Fibroblast of skin of scalp (primary cell): ENCODE measurements at regions not wholly inside any gene's neighbourhood (a gene's known extent, or its start where the extent isn't known, plus 50 kb on each side); places are given as distances from the start of the nearest gene placed in this dataset.

Experiments
- DNase-seq: peaks from one replicate; pipeline ENCODE4 v3.0.0-alpha.2; 2013

DNA sequence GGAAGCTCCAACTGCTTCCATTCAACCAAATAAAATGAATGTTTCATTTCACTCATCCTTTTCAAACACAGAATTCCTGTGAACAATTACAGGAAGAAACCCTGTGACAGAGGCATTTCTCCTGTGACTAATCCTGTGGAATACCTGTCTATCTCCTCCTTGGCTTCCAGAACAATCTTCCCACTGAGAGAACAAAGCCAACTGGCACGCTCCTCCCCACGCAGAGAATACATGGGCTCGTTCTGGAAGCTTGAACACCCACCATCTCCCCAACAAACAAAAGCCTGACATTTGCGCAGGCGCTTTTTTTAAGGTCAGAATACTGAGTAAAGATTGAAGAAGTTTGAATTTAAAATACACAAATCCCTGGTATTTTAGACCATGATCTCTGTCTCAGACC is 104.7 kb upstream of the SLC66A3 start:
- DNase-seq = no peak

DNA sequence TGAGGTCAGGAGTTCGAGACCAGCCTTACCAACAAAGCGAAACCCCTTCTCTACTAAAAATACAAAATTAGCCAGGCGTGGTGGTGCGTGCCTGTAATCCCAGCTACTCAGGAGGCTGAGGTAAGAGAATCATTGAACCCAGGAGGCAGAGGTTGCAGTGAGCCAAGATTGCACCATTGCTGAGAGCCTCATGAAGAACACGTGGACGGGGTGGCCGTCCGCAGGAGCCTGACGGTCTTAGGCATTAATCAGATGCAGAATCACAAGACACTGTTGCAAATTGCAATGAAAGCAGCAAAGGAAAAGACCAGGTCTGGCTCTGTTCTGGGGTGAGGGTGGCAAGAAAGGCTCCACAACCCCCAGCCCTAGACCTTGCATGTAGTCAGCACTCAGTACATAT is 104.0 kb upstream of the SLC66A3 start:
- DNase-seq = no peak

DNA sequence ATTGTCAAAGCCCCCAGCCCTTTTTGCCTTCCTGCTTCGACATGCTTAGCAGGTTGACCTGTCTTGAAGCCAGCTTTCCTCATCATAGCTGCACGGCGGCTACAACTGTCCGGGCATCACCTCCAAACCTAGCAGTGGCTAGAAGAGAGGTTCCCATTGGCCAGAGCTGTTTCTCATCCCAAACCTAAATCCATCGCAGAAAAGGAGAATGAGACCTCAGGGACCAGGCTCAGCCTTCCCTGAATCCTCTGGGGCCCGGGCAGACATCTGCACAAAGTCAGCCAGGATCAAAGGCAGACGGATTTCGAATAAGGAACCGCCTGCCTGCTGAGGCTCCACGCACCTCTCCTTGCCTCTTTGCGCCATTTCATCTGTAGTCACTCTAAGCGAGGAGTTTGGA is 101.7 kb upstream of the SLC66A3 start:
- no peak for DNase-seq

DNA sequence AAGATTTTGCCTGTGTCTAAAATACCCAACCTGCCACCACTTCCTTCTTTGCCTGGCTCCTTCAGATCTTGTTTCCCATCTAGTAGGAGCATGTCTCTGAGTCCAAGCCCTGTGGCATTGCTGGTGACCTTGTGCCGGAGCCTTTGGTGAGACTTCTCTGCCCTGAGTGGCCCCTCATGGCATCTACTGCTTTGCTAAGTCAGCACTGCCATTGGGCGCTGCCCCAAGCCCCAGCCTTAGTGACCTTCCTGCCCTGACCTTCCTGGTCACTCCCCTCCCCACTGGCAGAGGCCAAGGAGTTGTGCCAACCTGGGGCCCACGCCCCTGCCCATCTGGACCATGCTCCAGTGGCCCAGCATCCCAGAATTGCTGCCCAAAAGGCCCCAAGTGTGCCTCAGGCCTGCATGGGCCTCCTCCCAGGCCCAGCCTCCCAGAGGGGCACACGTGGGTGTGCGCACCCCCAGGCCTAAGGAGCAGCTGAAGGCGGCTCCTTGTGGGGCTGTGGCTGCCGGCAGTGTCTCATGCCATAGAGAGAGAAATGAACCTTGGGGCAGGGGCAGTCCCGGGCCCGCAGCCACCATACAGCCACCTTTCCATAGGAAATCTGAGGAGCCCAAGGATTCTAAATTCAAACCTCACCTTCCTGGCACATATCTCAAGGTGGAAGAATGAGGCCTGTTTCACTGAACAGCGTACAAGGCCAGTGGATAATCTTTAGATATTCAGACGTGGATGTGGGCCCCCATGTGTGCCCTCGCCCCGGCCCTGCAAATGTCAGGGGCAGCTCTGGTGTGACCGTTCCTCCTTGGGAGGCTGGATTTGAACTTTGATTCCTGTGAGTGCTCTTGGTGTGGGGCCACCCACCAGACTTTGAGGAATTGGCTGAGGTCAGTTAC is 100.2 kb upstream of the SLC66A3 start:
- no peak for DNase-seq

DNA sequence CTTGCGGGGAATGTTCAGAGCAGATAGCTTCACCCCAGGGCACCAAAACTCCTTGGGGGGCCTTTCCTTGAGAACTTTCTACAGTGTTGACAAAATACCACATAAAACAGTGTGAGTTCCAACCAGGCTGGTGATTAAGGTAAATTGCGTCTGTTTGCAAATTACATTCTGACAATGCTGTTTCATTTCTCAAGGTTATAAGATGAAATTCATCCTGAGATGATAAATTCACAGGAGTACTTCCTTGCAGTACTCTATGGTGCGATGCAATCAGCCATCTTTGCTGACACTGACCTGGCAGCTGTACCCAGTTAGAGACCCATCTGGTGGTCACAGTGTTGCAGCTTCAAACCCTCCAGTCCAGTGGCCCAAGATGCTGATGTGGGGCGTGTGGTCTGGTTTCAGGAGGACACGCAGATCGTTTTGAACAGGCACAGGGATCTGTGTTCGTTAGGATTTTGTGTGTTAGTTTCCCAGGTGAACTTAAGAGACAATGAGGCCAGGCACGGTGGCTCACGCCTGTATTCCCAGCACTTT is 99.5 kb upstream of the SLC66A3 start:
- no peak for DNase-seq

DNA sequence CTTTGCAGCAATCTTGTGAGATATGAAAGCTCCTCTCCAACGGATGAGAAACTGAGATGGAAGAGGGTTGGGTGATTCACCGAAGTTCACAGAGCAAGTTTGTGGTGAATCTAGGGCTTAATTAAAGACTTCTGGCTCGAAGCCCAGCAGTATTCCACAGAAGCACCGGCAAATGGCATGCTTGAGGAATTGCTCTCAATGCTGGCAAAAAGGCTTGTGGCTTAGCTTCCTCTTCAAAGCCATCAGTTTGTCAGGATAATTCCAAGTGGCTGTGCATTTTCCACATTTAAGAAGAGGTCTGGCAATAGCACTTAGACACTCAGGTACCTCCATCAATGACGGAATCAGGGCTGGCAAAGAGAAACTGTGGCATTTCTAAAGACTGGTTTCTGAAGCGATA is 98.7 kb upstream of the SLC66A3 start:
- DNase-seq = peak; percentile 89

DNA sequence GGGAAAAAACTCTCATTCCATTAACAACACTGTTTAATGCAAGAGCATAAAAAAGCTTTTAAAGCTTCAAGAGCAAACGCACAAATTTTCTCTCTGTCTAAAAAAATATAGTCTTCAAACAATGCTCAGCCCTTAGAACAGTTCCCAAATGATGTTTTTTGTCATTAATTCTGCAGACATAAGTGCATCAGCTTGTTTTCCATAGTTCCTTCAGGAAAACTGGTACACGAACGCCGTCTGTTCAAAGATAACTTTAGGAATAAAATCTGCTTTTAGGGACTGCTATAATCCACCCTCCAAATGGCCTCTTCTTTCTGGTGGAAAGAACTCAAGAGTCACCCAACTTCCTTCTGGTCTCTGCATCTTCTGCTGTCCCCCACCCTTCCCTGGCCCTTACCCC is 98.2 kb upstream of the SLC66A3 start:
- no peak for DNase-seq

DNA sequence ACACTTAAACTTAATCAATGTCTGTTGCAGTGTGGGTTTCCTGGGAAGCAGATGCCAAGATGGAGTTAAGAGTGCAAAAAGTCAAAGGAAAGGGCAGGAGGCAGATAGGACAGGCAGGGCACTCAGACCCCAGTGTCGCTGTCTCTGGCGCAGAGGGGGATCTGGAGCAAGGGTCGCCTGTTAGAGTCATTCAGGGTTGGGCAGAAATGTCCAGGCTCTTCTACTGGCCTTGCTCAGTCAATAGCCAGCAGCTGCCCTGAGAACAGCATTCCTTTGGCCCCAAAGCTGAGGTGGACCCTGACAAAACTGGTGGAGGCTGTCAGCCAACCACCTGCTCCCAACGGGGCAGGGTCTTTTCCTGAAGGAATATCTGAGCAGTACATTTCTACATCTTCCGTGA is 97.1 kb upstream of the SLC66A3 start:
- DNase-seq = no peak

DNA sequence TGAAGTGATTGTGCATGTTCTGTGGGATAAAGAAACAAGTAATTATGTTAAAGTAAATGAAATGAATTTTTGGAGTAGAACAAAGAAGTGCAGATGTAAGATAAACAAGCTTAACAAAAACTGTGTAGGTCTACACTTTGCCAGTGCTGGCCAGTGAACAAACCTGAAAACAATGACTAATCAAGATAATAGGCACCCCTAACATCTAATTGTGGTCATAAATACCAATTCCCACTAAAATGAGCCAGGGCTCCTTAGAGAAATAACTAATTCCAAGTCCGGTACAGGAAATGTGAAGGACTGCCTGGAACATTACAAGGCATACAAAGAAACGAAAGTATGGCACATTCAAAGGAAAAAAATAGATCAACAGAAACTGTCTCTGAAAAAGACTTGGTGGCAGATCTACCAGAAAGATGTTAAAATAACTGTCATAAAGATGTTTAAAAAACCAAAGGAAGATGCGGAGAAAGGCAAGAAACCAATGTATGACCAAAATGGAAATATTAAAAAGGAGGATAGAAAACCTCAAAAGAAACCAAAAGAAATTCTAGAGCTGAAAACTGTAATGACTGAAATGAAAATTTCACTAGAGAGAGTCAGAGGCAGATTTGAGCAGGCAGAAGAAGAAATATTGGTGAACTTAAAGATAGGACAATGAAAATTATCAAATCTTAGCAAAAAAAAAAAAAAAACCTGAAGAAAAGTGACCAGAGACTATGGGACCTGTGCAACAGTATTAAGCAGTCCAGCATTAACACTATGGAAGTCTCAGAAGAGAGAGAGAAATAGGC is 94.7 kb upstream of the SLC66A3 start:
- DNase-seq = no peak

DNA sequence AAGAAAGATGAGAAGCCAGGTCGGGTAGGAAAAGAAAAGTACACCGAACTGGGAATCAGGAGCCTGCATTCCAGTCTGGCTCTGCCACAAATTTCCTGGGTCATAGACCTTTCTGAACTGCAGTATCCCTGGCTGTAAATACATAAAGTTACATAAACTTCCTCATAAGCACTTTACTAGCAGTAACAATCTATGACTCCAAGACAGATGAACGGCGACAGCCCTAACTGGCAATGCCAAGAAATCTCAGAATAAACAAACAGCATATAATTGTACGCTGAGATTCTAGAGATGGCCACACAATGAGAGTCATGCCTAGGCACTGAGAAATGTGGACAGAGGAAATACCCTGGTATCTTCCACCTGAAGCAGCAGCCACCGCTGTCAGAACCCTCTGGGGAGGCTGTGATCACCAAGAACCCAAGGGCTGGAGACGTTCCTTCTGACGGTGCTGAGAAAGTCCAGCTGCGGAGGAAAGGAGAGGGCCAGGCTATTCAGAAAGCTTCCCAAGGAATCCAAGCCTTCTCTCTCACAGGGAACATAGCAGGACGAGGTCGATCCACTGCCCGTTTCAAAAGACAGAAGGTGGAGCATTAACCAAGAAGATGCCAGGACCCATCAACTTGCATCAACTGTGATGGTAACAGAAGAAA is 89.3 kb upstream of the SLC66A3 start:
- no peak for DNase-seq

DNA sequence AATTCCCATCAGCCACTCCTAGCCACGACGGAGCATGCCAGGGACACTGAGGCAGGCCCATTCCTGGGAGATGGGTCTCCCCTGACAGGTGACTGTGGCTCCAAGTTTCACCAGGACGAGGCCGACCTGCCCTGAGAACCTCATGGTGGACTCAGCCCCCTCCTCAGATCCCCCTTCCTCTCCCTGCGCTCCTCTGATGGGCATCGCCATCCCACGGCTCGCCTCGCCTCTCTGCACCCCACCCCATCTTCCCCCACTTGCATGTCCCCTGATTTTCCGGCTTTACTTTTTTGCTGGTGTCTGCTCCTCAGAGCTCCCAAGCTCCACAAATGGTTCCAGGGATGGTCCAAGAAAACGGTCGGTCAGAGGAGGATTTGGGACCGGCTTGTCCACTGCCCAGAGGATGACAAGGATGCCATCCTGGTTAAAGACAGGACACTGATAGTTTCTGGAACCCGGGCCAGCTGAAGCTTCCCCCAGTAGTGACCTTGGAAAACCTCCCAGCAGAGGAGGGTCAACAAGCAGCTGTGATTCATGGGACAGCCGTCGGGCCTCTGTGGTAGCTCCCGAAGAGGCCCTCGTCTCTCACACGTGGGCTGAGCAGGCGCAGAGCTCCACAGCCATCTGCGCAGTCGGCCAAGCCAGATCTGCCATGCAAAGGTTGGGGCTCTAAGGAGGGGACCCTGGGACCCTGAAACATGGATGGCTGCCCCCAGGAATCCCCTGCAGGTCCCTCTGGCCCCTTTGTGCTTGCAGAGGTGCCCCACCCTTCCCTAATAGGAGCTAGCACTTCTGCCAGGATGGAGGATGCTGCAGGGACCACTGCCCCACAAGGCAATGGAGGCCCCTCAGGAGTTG is 87.8 kb upstream of the SLC66A3 start:
- no peak for DNase-seq

DNA sequence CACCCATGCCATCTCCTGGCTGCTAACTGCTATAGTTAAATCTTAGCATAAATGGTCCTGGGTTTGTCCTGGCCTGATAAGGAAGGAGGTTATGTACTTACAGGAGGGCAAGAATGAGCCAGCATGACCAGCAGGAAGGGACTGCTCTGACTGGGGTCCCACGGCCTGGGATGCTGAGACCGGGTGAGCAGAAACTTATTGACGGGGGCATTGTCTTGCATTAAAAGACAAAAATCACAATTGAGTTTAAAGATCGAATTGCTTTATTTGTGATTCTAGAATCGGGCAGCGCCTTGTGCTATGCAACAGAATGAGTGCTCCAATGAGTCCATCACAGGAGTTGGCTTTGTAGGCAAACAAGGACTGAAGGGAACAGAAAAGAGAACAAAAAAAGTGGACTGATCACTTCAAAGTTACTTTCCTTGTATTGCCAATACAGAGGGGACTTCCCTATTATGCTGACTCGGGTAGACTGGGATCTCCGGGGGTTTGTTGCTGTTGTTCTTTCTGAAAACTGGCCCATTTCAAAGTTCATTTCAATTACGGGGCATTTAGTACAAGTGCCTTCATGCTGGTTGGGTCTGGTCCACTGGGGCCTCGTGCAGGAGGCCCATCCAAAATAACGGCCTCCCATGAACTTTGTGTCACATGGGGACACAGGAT is 87.1 kb upstream of the SLC66A3 start:
- no peak for DNase-seq

DNA sequence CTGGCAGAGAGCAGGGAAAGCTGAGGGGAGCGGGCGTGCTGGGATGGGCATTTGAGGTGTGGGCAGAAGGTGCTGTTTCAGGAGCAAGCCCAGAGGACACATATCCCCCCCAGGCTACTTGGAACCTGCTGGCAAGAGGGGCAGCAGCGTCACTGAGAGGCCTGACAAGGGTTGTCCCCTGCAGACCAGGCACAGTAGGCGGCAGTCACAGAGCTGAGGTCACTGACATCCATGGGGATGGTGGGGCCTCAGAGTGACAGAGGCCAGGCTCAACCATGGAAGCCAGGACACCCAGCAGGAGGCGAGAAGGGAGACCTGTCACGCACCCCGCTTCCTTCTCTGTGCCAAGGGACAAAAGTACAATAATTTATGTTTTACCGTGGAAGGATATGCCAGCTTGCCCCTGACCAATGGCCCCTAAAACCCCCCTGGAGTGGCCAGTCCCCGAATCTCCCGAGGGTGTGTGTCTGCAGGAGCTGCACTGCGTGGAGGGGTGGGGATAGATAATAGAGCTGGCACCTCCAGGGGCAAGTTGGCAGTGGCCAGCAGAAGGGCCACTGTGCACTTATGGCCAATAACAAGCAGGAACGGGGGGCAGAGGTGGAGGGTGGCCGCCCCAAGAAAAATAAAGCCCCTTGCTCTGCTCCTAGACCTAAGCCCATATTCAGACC is 86.3 kb upstream of the SLC66A3 start:
- no peak for DNase-seq

DNA sequence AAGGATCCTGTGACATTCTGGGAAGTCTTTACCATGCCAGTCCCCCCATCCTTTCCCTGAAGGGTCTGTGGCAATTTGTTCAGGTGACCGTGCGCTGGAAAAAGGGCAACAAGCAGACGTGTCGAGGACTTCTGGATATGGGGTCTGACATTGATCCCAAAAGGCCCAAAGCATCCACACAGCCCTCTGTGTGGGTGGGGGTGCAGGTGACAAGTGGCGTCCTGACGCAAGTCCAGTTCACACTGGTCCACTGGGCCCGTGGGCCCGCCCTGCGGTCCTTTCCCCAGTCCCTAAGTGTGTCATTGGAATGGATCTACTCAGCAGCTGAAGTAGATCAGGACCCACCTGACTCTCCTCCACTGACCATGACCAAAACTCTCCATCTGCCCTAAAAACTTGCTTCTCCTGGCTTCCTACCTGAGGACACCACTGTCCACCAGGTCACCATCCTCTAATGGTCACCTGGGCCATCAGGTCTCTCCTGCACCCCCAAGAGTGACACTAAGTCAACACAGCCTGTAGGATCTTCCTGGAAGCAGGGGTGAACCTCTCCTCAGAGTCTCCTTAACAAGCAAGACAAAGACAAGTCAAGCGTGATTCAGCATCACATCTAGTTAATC is 85.6 kb upstream of the SLC66A3 start:
- DNase-seq = no peak

DNA sequence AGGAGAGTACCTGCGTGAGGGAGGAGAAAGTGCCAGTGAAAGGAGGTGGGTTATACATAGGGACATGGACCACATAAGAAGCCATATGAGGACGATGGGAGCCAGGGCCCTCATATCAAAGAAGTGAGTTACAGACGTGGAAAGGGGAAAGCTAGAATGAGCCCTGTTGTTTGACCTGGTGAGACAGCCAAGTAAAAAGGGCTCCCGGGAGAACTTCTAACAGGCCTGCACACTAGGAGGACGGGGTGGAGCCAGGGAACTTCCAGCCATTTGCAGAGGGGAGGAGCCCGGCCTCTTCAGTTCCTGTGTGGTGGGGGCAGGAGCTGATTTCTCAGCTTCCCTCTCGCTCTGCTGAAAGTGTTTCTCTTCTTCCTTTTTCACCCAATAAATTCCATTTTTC is 84.1 kb upstream of the SLC66A3 start:
- DNase-seq = peak; percentile 21

DNA sequence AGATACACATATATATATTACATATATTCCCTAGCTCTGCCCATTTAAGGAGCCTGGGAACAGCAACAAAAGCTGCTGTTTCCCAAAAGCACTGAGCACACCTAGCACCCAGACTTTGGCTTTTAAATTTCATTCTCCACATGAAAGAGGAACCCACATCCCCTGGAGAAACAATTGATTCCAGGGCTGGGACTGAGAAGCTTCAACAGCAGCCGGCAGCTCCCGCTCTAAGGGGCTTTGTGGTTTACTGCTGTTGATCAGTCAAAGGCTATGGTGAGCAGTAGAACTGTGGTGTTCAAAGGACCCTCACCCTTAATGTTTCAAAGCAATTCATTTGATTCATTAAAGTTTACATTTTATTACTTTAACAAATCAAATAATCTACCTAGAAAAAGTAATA is 83.3 kb upstream of the SLC66A3 start:
- no peak for DNase-seq

DNA sequence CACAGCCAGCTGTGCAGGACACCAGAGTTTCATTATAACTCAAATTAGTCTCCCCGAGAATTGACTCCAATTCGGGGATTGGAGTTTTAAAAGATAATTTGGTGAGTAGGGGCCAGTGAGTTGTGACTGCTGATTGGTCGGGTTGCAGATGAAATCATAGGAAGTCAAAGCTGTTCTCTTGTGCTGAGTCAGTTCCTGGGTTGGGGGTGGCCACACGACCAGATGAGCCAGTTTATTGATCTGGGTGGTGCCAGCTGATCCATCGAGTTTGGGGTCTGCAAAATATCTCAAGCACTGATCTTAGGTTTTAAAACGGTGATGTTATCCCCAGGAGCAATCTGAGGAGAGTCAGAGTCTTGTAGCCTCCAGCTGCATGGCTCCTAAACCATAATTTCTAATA is 82.7 kb upstream of the SLC66A3 start:
- no peak for DNase-seq

DNA sequence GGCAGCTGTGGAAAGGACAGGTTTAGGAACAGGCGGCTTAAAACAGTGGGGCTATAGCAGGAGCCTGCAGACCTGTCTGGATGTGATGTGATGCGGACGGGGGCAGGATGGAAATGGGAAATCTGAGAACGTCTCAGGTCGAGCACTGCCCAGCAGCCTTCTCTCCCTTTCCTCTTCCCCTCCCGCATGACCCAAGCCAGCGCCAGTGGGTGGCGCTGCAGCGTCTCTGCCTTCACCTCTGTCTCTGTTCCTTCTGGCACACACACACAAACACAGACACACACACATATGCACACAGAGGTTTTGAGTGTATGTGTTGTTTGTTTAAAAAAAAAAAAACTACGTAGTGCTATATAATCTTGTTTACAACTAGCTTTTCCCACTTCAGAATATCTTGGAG is 82.0 kb upstream of the SLC66A3 start:
- DNase-seq = peak; percentile 40

DNA sequence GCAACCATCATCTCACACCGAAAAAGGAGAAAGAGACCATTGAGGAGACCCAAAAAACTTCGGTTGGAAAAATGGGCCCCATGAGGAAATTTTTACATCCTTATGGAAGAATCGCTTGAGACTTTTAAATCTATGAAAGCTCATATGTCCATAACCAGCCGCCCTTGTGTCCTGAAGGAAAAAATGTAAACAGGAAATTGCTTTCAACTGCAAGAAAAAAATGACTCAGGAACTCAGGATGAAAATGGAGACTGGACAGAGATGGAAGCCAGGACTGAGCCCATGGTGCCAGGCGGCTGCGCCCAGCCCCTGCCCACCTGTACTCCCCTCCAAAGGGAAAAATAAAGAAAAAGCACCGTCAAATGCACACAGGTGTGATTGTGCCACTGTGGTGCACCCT is 81.5 kb upstream of the SLC66A3 start:
- DNase-seq = peak; percentile 36

DNA sequence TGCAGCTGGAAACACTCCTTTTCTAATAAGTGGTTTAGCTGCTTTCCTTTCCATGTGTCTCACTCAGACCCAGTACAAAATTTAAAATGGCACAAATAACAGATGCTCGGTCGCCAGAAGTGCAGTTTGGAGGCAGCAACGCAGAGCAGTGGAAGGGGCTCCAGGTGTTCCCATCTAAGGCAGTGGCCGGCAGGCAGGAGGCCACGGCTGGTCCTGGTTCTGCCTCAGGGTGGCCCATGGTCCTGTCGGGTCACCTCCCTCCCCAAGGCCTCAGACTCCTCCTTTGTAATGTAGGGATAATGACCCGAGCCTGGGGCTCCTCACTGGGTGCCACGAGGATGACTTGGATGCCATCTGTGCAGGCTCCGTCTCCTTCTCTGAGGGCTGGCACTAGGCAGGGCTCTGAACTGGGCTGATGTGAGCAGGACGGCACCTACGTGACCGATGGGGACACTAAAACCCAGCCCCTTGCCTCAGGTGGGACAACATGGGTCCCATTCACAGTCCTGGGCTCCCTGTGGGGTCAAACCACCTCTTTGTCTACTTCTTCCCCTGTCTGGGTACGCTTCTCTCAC is 80.9 kb upstream of the SLC66A3 start:
- DNase-seq = no peak
